Ammon's horn (tissue), 1 donor: ENCODE measurements at regions not wholly inside any gene's neighbourhood (a gene's known extent, or its start where the extent isn't known, plus 50 kb on each side); places are given as distances from the start of the nearest gene placed in this dataset.
A peak's percentile ranks its signal among the peaks of the same experiment; 100 is the strongest.

Source experiments
- DNase-seq: peaks from one replicate; pipeline ENCODE4 v3.0.0-alpha.2; 2016; ENCODE audit warnings: low spot score

DNA sequence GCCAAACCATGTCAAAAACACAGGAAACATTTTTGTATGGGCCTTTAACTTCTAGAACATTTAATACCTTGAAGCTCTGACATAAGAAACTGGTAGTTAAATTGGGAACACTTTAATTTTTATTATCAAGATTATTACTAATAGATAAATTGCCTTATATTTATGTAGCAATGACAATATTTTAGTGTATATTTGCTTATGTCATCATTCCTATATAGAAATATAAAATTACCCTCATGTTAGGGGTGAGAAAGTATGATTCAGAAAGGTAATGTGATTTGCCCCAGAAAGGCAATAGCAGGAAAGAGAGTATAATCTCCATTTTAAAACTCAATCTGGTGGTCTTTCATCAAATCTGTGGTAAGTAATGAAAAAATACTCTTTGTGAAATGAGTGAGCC is 147.4 kb downstream of the IL15 start:
- no peak for DNase-seq

DNA sequence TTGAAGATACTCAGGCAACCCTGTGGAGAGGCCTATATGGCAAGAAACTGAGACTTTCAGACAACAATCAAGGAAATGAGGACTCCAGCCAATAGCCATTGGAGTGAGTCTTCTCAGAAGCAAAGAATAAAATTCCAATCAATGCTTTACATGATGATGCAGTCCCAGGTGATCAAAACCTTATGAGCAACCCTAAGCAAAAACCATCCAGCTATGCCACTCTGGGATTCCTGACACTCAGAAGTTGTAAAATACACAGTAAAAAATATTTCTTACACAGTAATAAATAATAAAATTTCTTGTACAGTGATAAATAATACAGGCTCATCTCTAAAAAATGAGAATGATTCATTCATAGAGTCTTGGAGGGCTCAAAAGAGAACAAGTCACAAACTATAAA is 150.6 kb downstream of the IL15 start:
- DNase-seq: no peak

DNA sequence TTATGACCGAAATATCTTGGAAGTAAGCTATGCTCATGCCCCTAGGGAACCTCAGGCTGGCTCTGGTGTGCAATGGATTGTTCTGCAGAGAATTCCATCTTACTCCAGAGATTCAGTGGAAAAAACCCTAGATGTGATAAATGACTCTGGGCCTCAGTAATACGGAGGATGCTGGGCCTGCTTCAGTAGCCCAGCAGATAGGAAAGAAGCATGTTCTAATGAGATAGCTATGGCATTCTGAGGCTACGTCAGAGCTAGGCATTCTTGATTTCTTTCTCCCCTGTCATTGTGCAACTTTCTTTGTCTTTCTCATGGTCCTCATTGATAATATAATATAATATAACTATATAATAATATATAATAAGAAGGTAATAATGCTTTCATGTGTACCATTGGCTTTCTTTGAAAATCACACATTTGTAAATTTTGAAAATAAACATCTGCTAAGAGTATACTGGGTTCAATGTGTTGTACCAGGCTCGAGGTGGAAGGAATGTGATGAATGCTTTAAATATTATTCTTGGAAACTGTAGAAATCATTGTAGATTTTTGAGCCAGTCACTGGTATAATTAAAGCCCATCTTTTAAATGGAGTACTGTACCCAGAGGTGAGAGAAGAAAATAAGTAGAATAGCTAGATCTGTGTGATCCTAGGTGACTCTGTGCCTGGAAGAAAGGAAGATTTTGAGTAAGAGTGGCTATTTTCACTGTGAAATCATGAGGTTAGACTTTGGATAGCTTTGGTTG is 152.0 kb downstream of the IL15 start:
- DNase-seq: no peak

DNA sequence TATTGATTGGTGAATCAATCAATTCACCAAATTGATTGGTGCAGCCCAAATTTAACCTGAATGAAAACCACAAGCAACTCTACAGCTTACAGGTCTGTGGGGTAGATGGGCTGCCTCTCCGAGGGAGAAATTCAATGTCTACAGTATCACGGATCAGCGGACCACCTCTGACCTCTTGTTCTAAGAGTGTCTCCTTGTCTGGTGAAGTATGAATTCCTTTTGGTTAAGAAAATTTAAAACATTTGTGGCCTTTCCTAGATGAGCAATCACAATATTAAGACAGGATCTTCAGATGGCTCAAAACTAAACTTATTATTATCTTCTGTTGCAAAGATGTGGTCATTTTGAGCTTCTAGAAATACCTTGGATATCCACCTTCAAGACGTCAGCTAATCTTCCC is 153.3 kb downstream of the IL15 start:
- no peak for DNase-seq

DNA sequence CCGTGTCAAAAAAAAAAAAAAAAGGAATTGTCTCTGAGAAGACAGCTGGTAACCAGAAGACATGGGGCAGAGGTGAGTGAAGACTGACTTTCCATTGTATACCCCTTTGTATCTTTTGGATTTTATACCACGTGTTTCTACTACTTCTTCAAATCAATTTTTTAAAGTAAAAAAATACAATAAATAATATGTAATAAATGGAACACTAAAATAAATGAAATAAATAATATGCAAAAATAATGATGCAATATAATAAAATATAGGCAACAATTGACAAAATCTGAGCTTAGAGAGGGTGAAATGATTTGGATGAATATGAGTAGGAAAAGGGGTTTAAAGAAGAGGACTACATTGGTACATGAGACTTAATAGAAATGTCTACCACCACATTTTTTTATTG is 155.8 kb downstream of the IL15 start:
- DNase-seq: no peak

DNA sequence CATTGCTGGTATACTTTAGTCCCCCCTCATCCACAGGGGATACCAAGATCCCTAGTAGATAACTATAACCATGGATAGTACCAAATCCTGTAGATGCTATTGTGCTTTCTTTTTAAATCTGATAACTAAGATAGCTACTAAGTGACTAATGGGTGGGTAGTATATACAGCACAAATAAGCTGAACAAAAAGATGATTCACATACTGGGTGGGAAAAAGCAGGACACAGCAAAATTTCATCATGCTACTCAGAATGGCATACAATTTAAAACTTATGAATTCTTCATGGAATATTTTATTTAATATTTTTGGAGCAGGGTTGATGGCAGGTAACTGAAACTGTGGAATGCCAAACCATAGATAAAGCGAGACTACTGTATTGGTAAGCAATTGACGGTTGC is 161.6 kb downstream of the IL15 start:
- DNase-seq: no peak

DNA sequence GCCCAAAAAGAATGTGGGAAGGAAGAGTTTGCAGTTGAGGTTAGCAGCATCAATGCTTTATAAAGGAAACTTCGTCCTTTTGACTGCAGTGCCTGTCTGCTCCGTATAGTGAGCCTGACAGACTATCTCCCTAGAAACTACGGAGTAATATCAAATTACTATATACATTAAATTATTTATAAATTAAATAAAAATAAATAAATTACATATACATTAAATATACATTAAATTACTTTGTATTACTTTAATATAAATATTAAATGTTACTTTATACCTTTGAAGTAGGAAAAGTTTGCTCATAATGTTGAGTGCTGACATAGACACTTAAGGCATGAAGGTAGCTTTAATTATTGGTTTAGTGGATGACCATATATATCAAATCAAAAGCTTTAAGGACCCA is 165.2 kb downstream of the IL15 start:
- no peak for DNase-seq

DNA sequence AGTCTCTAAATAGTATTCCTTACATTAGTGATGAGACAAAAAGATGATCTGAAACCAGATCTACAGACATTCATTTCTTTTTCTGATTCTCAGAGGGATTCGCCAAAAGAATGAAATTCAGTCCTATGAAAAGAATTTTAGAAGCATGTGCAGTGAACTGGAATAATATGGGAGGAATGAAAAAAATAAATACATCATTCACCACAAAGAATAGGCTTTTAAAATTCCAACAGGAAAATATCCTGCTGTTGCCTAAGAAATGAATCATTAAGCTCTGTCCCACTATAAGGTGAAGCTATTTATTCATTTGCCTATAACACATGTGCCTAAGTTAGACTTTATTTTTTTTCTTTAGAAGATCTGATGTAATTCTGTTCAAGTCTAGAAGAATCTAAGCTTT is 165.9 kb downstream of the IL15 start:
- no peak for DNase-seq

DNA sequence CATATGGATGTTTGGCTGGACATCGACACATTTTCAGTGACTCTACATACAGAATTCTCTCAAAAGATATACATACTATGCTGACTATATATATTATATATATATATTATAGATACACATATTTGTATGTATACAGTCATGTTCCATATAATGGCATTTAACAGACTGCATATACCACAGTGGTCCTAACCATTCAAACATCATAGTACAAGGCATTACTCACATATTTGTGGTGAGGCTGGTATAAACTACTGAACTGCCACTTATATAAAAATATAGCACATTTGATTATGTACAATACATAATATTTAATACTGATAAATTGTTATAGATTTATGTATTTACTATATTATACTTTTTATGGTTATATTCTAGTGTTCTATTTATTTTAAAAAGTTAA is 168.5 kb downstream of the IL15 start:
- DNase-seq: no peak

DNA sequence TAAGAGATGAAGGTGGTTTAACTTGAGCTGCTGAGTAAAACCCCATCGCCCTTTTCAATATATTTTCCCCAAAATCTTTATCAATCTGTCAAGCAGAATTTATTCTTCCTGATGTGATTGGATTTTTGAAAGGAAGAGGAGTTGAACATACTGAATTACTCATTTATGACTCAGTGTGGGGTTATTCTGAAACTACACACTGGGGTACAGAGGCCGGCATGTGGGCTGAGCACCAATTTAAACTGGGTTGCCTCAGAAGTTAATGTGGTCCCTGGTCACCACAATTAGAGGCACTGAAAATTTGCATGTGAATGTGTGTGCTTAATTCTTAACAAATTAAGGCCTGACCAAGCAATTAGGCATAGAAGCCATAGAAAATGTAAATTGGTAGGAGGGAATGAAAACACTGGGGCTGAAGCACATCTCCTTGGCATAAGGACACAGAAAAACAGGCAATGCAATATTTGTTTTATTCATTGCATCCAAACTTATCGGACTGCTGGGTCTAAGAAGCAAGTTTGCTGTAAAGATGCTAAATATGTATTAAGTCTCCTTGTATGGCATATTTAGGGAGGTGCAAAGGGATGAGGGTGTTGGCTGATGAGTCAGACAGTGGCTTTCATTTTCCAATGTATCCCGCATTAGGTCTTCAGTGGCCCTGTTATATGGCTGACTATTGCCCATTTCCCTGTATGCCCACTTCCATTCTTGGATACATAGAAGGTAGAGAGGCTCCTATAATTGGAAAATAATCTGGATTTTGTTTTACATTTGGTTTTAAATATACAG is 170.9 kb downstream of the IL15 start:
- peak; percentile 8 for DNase-seq

DNA sequence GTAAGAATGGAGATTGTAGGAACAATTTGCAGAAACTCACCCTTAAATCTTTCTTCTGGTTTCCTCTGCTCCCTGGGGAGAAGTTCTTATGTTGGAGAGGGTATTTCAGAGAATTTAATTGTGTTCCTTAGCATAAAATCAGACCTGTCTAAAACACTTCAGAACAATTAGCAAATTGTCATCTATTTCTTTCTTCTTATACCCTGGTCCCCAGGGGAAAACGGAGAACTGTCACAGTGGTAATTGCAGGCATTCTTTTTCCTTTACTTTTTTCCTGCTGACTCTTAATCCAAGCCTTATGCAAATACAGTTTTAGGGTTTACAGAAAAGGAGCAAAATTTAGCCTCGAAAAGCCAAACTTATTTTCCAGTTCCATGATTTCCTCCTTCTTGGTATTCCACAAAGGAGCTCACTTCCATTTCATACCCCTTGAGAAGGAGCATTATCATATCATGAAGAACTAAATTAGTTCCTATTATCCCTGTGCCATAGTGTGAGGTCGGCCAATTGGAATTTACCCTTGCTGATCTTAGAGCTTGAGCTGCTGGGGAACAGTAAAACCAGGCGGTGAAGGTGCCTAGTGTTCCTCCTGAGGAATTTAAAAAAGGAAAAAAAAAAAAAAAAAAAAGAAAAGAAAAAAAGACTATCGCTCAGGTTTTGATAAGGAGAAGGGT is 173.8 kb downstream of the IL15 start:
- DNase-seq: no peak

DNA sequence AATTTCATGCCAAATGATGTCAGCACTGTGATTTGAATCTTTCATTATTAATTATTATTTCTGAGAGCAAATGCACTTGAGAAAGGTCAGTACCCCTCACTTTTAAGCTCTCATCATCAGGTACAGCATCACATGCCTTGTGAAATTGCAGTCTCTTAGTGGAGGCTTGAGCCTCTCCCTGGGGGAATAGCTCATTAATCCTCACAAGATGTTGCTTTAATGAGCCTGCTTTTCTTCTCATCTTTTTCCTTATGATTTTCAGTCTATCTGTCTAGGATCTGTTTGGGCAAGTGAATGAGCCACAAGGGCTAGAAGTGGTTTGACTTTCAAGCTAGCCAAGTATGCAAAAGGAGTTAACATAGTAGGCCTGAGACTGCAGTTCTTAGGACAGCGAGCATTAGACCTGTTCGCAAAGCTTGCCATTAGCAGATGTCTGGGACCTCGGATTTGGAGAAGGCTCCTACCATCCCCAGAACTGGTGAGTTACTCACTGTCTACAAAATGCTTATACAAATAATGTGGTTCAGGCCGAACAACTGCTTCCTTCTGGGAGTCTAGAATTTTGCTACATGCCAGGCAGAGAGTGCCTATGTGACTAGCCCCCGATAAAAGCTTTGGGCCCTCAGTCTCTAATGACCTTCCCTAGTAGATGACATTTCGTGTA is 174.5 kb downstream of the IL15 start:
- no peak for DNase-seq

DNA sequence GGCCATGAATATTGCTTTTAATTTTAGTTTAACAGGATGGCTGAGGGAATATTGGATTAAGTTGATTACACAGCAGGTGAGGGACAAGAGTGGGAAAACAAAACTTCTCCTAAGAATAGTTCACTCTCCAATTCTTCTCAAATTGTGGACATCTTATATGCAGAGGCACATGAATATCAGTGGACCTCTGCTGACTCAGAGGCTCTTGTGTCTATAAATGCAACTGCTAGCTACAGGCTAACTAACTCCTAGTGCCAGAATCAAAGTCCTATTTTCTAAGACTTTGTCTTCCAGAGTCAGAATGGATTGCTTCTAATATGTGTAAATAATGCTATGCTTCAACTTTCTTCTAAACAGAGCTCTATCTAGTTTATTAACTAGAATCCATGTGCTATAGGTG is 175.8 kb downstream of the IL15 start:
- DNase-seq: no peak

DNA sequence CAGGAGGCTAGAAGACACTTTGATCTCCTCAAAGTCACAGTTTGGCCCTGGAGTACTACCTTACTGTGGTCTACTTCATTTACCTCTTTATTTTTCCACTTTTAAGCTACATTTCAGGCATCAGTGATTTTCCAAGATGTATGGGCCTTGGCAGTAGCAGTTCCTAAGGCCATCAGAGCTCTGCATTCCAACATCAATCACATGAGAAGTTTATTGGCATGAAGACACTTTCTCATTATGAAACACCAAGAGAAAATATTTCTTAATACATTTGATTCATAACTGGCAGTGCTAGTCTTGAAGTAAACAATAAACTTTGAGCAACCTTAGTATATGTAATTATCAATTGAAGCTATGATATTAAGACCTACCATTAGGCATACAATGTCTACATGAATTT is 178.1 kb downstream of the IL15 start:
- no peak for DNase-seq

DNA sequence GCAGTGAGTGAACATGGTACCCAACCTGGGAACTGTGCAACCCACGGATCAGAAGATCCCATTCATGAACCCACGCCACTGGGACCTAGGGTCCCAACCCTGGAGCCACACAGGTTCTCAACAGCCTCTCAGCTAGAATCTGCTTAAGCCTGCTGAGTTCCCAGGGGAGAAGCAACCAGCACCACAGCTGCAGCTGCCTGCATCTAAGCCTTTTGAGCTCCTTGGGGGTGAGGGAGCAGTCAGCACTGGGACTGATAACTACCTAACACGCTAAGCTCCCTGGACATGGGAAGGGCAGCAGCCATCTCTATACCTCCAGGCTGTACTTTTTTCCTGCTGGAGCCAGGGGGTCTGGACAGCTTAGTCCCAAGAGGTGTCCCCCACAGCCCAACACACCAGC is 179.3 kb downstream of the IL15 start:
- DNase-seq: no peak

DNA sequence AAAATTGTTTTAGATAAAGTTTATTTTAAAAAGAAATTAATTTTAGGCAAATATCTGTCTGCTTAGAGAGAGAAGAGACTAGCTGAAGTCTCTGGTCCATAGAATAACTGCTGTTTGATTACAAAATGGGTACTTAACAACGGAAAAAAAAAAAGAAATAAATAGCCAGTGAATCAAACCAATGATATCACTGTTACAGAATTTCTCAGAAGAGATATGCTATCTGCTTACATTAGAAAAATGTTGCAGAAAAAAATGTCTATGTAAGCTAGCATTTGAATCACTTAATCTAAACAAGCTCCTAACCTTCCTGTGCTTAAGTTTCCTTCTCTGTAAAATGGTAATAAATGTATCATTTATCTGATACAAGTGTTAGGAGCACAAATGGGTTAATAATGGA is 189.9 kb downstream of the IL15 start:
- no peak for DNase-seq

DNA sequence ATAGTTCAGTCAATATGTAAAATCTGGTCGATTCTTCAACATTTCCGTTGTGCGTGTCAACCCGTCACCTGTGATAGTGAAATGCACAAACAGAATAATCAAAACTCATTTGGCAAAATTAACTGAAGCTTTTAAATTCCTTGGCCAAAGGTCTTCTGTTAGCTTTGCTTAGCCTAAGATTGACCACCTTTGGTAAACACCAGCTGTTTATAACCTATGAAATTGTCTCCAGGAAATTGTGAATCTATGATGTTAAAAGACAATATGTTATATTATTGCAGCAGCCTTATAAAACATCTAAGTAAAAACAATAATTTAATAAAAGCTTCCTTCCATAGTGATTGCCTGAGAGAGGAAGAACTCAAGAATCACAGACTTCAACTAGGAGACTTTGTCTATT is 196.8 kb downstream of the IL15 start:
- DNase-seq: no peak

DNA sequence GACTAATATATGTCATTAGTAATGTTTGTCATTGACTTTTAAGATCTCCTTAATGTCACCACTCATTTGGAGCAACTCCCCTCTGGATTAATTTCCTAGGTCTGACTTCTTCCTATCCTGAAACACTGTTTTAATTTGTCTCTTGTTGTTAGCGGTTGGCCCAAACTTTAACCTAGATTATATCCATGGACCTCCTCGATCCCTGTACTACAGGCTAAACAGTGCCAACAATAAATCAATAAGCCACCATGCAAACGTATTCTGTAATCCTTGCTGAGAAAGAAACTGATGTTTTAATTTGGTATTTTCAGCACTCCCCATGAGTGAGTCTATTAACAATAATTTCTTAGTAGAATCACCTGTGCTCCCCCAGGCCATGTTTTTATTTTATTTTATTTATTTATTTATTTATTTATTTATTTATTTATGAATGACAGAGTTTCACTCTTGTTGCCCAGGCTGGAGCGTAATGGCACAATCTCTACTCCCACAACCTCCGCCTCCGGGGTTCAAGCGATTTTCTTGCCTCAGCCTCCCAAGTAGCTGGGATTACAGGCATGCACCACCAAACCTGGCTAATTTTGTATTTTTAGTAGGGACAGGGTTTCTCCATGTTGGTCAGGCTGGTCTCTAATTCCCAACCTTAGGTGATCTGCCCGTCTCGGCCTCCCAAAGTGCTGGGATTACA is 204.1 kb downstream of the IL15 start:
- DNase-seq: no peak

DNA sequence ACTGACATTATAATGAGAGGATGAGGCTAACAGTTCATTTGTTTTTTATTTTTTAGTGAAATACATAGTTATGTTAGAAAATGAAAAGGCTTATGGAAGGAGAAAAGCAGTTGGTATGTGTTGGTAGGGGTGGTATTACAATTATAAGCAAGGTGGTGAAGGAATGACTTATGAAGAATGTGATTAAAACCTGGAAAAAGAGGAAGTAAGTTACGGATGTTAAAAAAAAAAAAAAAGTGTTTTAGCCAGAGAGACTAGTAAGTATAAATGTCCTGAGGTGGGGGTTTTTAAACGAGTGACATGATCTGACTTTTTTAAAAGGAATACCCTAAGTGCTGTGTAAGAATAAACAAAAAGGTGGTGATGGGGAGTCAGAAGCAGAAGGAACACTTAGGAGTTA is 206.8 kb downstream of the IL15 start:
- DNase-seq: no peak

DNA sequence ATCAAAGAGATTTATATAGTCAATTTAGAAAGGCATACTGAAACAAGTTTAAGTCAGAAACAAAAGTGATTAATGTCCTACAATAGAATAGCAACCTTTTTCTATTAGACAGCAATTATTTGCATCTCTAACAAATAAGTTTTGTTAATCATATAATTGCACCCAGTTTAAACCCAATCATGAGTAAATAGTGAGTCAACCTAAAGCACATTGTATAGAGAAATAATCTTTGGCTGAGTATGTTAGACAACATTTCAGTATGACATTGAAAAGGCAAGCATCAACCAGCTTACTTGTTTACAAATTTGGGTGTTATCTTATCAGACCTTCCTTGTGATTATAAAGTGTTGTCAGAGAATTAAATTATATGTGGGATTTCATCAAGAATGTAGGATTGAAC is 209.5 kb downstream of the IL15 start:
- DNase-seq: no peak

DNA sequence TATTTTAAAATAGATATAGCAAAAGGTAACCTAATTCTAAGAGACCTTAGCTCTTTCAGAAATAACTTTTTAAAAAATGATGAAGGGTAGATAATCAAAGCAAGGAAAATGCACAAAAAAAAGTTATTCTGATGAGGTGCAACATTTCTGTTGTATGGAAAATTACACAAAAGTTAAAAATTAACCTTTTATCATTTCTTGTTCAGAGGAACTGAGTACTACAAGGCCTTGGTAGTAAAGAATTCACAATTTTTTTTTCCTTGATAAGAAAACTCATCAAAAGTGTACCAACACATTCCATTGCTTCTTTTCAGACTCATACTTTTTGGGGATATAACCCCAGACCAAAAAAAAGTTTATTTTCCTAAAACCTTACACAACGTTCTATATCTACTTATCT is 213.0 kb downstream of the IL15 start:
- DNase-seq: no peak

DNA sequence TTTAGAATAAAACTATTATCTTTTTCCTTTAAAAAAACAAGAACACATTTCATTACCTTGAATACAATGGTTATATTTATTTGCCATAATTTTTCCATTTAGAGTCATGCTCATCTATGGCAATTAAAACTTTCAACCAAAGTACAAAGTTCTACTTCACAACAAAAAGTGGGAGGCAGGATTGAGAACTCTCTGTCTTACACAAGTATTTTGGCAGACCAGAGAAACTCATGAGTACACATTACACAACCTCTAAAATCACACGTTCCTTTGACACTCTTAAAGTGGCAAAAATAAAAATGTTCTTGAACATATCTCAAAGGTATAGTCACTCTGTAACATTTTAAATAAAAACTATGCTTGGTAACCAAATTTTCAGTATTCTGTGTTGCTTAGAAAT is 213.4 kb downstream of the IL15 start:
- no peak for DNase-seq
